DND-41 (cell line): ENCODE measurements at regions not wholly inside any gene's neighbourhood (a gene's known extent, or its start where the extent isn't known, plus 50 kb on each side); places are given as distances from the start of the nearest gene placed in this dataset.
"Not testable (repeated sequence)": the region's sequence is repeated elsewhere in the genome, so short reads cannot be mapped to it uniquely, and the experiment has no call there.

Experiments used
- EZH2 ChIP-seq: IDR thresholded peaks from 3 replicates; pipeline ENCODE4 v1.6.1; 2012; ENCODE audit warnings: borderline replicate concordance, low read depth, mild to moderate bottlenecking, moderate library complexity, low read length, inconsistent platforms; ENCODE audit not compliant: severe bottlenecking
- TF ChIP-seq, protein P1 (sequence below): IDR thresholded peaks from 2 replicates; pipeline ENCODE4 v1.5.1; 2012; ENCODE audit warnings: borderline replicate concordance, low read length, moderate library complexity, mild to moderate bottlenecking; ENCODE audit not compliant: poor library complexity, severe bottlenecking; ENCODE audit errors: extremely low read depth

DNA sequence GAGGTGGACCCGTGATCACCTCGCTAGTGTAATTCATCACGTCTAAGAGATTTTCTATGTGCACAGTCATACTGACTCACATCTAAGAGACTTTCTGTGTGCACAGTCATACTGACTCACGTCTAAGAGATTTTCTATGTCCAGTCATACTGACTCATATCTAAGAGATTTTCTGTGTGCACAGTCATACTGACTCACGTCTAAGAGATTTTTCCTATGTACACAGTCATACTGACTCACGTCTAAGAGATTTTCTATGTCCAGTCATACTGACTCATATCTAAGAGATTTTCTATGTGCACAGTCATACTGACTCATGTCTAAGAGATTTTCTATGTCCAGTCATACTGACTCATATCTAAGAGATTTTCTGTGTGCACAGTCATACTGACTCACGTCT, 443.8 kb downstream of the BRD1 start:
- TF ChIP-seq, protein P1, sequence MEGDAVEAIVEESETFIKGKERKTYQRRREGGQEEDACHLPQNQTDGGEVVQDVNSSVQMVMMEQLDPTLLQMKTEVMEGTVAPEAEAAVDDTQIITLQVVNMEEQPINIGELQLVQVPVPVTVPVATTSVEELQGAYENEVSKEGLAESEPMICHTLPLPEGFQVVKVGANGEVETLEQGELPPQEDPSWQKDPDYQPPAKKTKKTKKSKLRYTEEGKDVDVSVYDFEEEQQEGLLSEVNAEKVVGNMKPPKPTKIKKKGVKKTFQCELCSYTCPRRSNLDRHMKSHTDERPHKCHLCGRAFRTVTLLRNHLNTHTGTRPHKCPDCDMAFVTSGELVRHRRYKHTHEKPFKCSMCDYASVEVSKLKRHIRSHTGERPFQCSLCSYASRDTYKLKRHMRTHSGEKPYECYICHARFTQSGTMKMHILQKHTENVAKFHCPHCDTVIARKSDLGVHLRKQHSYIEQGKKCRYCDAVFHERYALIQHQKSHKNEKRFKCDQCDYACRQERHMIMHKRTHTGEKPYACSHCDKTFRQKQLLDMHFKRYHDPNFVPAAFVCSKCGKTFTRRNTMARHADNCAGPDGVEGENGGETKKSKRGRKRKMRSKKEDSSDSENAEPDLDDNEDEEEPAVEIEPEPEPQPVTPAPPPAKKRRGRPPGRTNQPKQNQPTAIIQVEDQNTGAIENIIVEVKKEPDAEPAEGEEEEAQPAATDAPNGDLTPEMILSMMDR: not testable (repeated sequence)
- not testable (repeated sequence) for TF ChIP-seq EZH2
